ENCODE measurements at regions not wholly inside any gene's neighbourhood (a gene's known extent, or its start where the extent isn't known, plus 50 kb on each side); places are given as distances from the start of the nearest gene placed in this dataset.

GRCh38 chr21:24023402-24023801 lies 1583.9 kb downstream of the MRPL39 start:
- Histone ChIP-seq H2AFZ (ENCODE audit: low read depth, low read length) (no peak overlapping the region), H3K9me3 (ENCODE audit: insufficient read depth, low read depth, low read length) (no peaks in the 10 kb centered on the region), H3K27me3 (ENCODE audit: insufficient read depth, low read length) (no peaks in the 10 kb centered on the region), H3K4me3 (ENCODE audit: insufficient read depth, low read depth, low read length) (no peak overlapping the region), H3K36me3 (ENCODE audit: insufficient read depth, low read length) (no peaks in the 10 kb centered on the region), H3K4me2 (ENCODE audit: low read length) (no peak overlapping the region), H4K20me1 (ENCODE audit: insufficient read depth, low read length) (no peaks in the 10 kb centered on the region), H3K4me1 (ENCODE audit: insufficient read depth, low read length) (no peaks in the 10 kb centered on the region), H3K27ac (ENCODE audit: low read depth, low read length) (no peak overlapping the region), H3K9ac (ENCODE audit: low read length) (no peak overlapping the region), H3K79me2 (ENCODE audit: insufficient read depth, low read length) (no peaks in the 10 kb centered on the region)
- Mint-ChIP-seq H3K9me3 (ENCODE audit: unreplicated experiment) (peaks cover 7% of the 10 kb centered on the region), H3K4me1 (ENCODE audit: low read depth, unreplicated experiment) (no peaks in the 10 kb centered on the region), H3K27me3 (ENCODE audit: low read depth, unreplicated experiment) (no peaks in the 10 kb centered on the region), H3K36me3 (ENCODE audit: low read depth, unreplicated experiment) (no peaks in the 10 kb centered on the region), H3K27ac (ENCODE audit: unreplicated experiment) (no peak overlapping the region), H3K4me3 (ENCODE audit: unreplicated experiment) (no peak overlapping the region)
- FAIRE-seq (no peak), DNase-seq (ENCODE audit: low read depth) (no peak)
- no peak for TF ChIP-seq EZH2 (IDR thresholded peaks at IDR 0.05; ENCODE audit: insufficient read depth, low read length)
- TF ChIP-seq, protein P1, sequence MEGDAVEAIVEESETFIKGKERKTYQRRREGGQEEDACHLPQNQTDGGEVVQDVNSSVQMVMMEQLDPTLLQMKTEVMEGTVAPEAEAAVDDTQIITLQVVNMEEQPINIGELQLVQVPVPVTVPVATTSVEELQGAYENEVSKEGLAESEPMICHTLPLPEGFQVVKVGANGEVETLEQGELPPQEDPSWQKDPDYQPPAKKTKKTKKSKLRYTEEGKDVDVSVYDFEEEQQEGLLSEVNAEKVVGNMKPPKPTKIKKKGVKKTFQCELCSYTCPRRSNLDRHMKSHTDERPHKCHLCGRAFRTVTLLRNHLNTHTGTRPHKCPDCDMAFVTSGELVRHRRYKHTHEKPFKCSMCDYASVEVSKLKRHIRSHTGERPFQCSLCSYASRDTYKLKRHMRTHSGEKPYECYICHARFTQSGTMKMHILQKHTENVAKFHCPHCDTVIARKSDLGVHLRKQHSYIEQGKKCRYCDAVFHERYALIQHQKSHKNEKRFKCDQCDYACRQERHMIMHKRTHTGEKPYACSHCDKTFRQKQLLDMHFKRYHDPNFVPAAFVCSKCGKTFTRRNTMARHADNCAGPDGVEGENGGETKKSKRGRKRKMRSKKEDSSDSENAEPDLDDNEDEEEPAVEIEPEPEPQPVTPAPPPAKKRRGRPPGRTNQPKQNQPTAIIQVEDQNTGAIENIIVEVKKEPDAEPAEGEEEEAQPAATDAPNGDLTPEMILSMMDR (IDR thresholded peaks at IDR 0.05; ENCODE audit: insufficient read depth, low read depth, low read length): no peak

- no peaks in the 10 kb centered on the region for H4K20me1 ChIP-seq (ENCODE audit: insufficient read depth, low read length)
- H3K9me3 ChIP-seq (ENCODE audit: insufficient read depth, low read depth, low read length): no peaks in the 10 kb centered on the region
- no peaks in the 10 kb centered on the region for H3K4me1 ChIP-seq (ENCODE audit: insufficient read depth, low read length)
- H3K4me3 ChIP-seq (ENCODE audit: insufficient read depth, low read depth, low read length): no peak overlapping the region
- Mint-ChIP-seq H3K27me3 (ENCODE audit: low read depth, unreplicated experiment) (no peaks in the 10 kb centered on the region), H3K36me3 (ENCODE audit: low read depth, unreplicated experiment) (no peaks in the 10 kb centered on the region), H3K9me3 (ENCODE audit: unreplicated experiment) (no peaks in the 10 kb centered on the region), H3K27ac (ENCODE audit: unreplicated experiment) (peak overlapping the region; percentile 66), H3K4me1 (ENCODE audit: low read depth, unreplicated experiment) (peaks cover 2% of the 10 kb centered on the region), H3K4me3 (ENCODE audit: unreplicated experiment) (no peak overlapping the region)
- H3K79me2 ChIP-seq (ENCODE audit: insufficient read depth, low read length): no peaks in the 10 kb centered on the region
- no peak overlapping the region for H3K9ac ChIP-seq (ENCODE audit: low read length)
- H2AFZ ChIP-seq (ENCODE audit: low read depth, low read length): peak overlapping the region; percentile 12
- no peaks in the 10 kb centered on the region for H3K36me3 ChIP-seq (ENCODE audit: insufficient read depth, low read length)
- TF ChIP-seq, protein P1 (IDR thresholded peaks at IDR 0.05; ENCODE audit: insufficient read depth, low read depth, low read length): no peak
- TF ChIP-seq EZH2 (IDR thresholded peaks at IDR 0.05; ENCODE audit: insufficient read depth, low read length): no peak
- H3K27me3 ChIP-seq (ENCODE audit: insufficient read depth, low read length): no peaks in the 10 kb centered on the region
- no peak overlapping the region for H3K27ac ChIP-seq (ENCODE audit: low read depth, low read length)
- DNase-seq (ENCODE audit: low read depth) (no peak), FAIRE-seq (no peak)
- no peak overlapping the region for H3K4me2 ChIP-seq (ENCODE audit: low read length)
Observed at GRCh38 chr21:24014381-24014780, 1592.9 kb downstream of the MRPL39 start.

DNA sequence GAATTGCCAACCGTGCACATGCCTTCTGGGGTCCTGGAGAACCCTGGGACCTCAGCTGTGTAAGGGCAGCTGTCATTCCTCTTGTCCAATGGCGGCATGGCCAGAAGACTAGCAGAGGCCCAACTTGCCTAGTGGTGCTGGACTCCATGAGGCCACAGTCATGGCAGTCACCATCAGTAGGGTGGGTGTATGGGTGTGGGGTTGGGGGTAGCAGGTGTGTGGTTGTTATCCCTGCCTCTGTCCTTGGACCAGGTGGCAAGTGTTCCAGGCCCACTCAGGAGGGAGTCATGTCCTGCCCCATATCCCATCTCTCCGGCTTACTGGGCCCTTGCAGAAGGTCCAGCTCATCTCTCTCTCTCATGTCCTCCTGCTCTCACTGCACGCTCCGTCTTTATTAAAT lies 1596.2 kb downstream of the MRPL39 start:
- Histone ChIP-seq H3K9ac (ENCODE audit: low read length) (no peak overlapping the region), H3K36me3 (ENCODE audit: insufficient read depth, low read length) (no peaks in the 10 kb centered on the region), H3K9me3 (ENCODE audit: insufficient read depth, low read depth, low read length) (no peaks in the 10 kb centered on the region), H2AFZ (ENCODE audit: low read depth, low read length) (no peak overlapping the region), H3K4me1 (ENCODE audit: insufficient read depth, low read length) (no peaks in the 10 kb centered on the region), H3K27ac (ENCODE audit: low read depth, low read length) (no peak overlapping the region), H3K4me2 (ENCODE audit: low read length) (no peak overlapping the region), H4K20me1 (ENCODE audit: insufficient read depth, low read length) (no peaks in the 10 kb centered on the region), H3K4me3 (ENCODE audit: insufficient read depth, low read depth, low read length) (no peak overlapping the region), H3K27me3 (ENCODE audit: insufficient read depth, low read length) (no peaks in the 10 kb centered on the region), H3K79me2 (ENCODE audit: insufficient read depth, low read length) (no peaks in the 10 kb centered on the region)
- no peaks in the 10 kb centered on the region for H3K36me3 Mint-ChIP-seq (ENCODE audit: low read depth, unreplicated experiment)
- no peak for TF ChIP-seq EZH2 (IDR thresholded peaks at IDR 0.05; ENCODE audit: insufficient read depth, low read length)
- TF ChIP-seq, protein P1 (IDR thresholded peaks at IDR 0.05; ENCODE audit: insufficient read depth, low read depth, low read length): no peak
- no peaks in the 10 kb centered on the region for H3K9me3 Mint-ChIP-seq (ENCODE audit: unreplicated experiment)
- FAIRE-seq (no peak), DNase-seq (ENCODE audit: low read depth) (no peak)
- H3K27me3 Mint-ChIP-seq (ENCODE audit: low read depth, unreplicated experiment): no peaks in the 10 kb centered on the region
- peaks cover 2% of the 10 kb centered on the region for H3K4me1 Mint-ChIP-seq (ENCODE audit: low read depth, unreplicated experiment)
- no peak overlapping the region for H3K27ac Mint-ChIP-seq (ENCODE audit: unreplicated experiment)
- H3K4me3 Mint-ChIP-seq (ENCODE audit: unreplicated experiment): no peak overlapping the region

Data from astrocyte (in vitro differentiated cells and primary cell).